B cell (primary cell): ENCODE measurements at regions not wholly inside any gene's neighbourhood (a gene's known extent, or its start where the extent isn't known, plus 50 kb on each side); places are given as distances from the start of the nearest gene placed in this dataset.

Experiments
- ATAC-seq: fragments of 200-7000 bp; cut with Tn5 transposase; one replicate; pipeline ENCODE4 v1.10.0; 2021; ENCODE audit warnings: low read depth, mild to moderate bottlenecking, moderate number of reproducible peaks, moderate library complexity
- CTCF ChIA-PET: fragments of 350-600 bp; sonication (Branson Sonifier 250); formaldehyde crosslinking; loops from one replicate; lab custom pipeline; 2021; ENCODE audit warnings: antibody characterized with exemption, inconsistent platforms; lab: Charles Lee
- POLR2A ChIA-PET: fragments of 350-600 bp; sonication (Branson Sonifier 250); formaldehyde crosslinking; loops from one replicate; lab custom pipeline; 2021; ENCODE audit warnings: antibody characterized with exemption; lab: Charles Lee
- DNase-seq: peaks from one replicate; pipeline ENCODE4 v3.0.0; 2013
- H2AFZ ChIP-seq: 2 replicates; pipeline ENCODE4 v1.6.1; 2012; ENCODE audit warnings: mild to moderate bottlenecking, low read depth, low read length; ENCODE audit not compliant: insufficient read depth, poor library complexity, severe bottlenecking
- H3K27ac ChIP-seq, 2 donors: 1 replicate in 1 of 2; 2 replicates in 1 of 2; pipeline ENCODE4 v1.5.1; 2012 to 2013; ENCODE audit warnings: low read length in 2 of 2, mild to moderate bottlenecking in 2 of 2, moderate library complexity in 1 of 2
- H3K27me3 ChIP-seq, 4 experiments: fragments of 200-600 bp in 1 of 4; sonication (generic) in 1 of 4; replicated peaks in 1 of 4; 1 replicate in 2 of 4; 2 replicates in 2 of 4; pipeline versions ENCODE4 v1.6.1 to v1.7.0; 2013 to 2016; ENCODE audit warnings: low read length in 3 of 4, mild to moderate bottlenecking in 2 of 4, mixed read lengths in 1 of 4, moderate library complexity in 1 of 4; ENCODE audit not compliant: insufficient read depth in 4 of 4, control insufficient read depth in 3 of 4; ENCODE audit errors: control extremely low read depth in 1 of 4
- H3K36me3 ChIP-seq, 2 experiments: replicated peaks in 1 of 2; 1 replicate in 1 of 2; 2 replicates in 1 of 2; pipeline versions ENCODE4 v1.6.1 to v1.7.1; 2013; ENCODE audit warnings: low read length in 1 of 2; ENCODE audit not compliant: insufficient read depth in 2 of 2, control insufficient read depth in 1 of 2; ENCODE audit errors: control extremely low read depth in 1 of 2, extremely low read depth in 1 of 2
- H3K4me1 ChIP-seq, 2 donors: fragments of 200-600 bp in 1 of 2; sonication (generic) in 1 of 2; 1 replicate in 1 of 2; 2 replicates in 1 of 2; pipeline versions ENCODE4 v1.5.1 to v1.6.1; 2013 to 2017; ENCODE audit warnings: low read length in 2 of 2; ENCODE audit not compliant: control insufficient read depth in 2 of 2, insufficient read depth in 2 of 2
- H3K4me2 ChIP-seq: replicated peaks from 2 replicates; pipeline ENCODE3; 2012; ENCODE audit warnings: mild to moderate bottlenecking, low read depth, low read length; ENCODE audit not compliant: poor library complexity, severe bottlenecking
- H3K4me3 ChIP-seq, 5 experiments: fragments of 200-600 bp in 1 of 5; sonication (generic) in 1 of 5; 1 replicate in 3 of 5; 2 replicates in 2 of 5; pipeline versions ENCODE4 v1.5.1 to v1.7.0; 2011 to 2016; ENCODE audit warnings: low read length in 4 of 5, mild to moderate bottlenecking in 4 of 5, low read depth in 2 of 5, control low read depth in 1 of 5, moderate library complexity in 1 of 5; ENCODE audit not compliant: insufficient read depth in 1 of 5; ENCODE audit errors: control extremely low read depth in 1 of 5, extremely low read depth in 1 of 5
- H3K79me2 ChIP-seq: fragments of 200-600 bp; sonication (generic); one replicate; pipeline ENCODE4 v1.6.0; 2016; ENCODE audit warnings: low read length; ENCODE audit not compliant: control insufficient read depth, insufficient read depth
- H3K9ac ChIP-seq: fragments of 200-600 bp; sonication (generic); 2 replicates; pipeline ENCODE4 v1.6.1; 2017; ENCODE audit warnings: mild to moderate bottlenecking, low read length, moderate library complexity
- H3K9me3 ChIP-seq, 3 donors: one replicate each; pipeline versions ENCODE4 v1.6.1 to v1.7.1; 2013; ENCODE audit warnings: low read length in 2 of 3; ENCODE audit not compliant: control insufficient read depth in 2 of 3, insufficient read depth in 1 of 3; ENCODE audit errors: control extremely low read depth in 1 of 3
- H4K20me1 ChIP-seq: 2 replicates; pipeline ENCODE4 v1.6.0; 2012; ENCODE audit warnings: mild to moderate bottlenecking, low read length; ENCODE audit not compliant: insufficient read depth, control insufficient read depth, poor library complexity, severe bottlenecking
- H3K27ac Mint-ChIP-seq: one replicate; pipeline ENCODE4 v1.8.0; 2021; ENCODE audit warnings: mixed read lengths
- H3K27me3 Mint-ChIP-seq: one replicate; pipeline ENCODE4 v1.8.0; 2021; ENCODE audit warnings: mixed read lengths
- H3K4me1 Mint-ChIP-seq: one replicate; pipeline ENCODE4 v1.8.0; 2021; ENCODE audit warnings: mixed read lengths
- H3K4me3 Mint-ChIP-seq: one replicate; pipeline ENCODE4 v1.8.0; 2021; ENCODE audit warnings: mixed read lengths
- H3K9me3 Mint-ChIP-seq: one replicate; pipeline ENCODE4 v1.8.0; 2022; ENCODE audit warnings: mixed read lengths; ENCODE audit not compliant: insufficient read depth
- CTCF ChIP-seq: fragments of 200-600 bp; IDR thresholded peaks from one replicate; pipeline ENCODE4 v1.8.0; 2022; ENCODE audit warnings: antibody characterized with exemption, mild to moderate bottlenecking
- EZH2 ChIP-seq: IDR thresholded peaks from 2 replicates; pipeline ENCODE4 v1.6.1; 2012; ENCODE audit warnings: borderline replicate concordance, low read depth, mild to moderate bottlenecking, moderate library complexity, low read length; ENCODE audit not compliant: insufficient read depth, poor library complexity, severe bottlenecking
- WGBS: methylation state at CpG from one replicate; pipeline ENCODE4 v1.1.5; 2013; ENCODE audit warnings: missing lambda C conversion rate; ENCODE audit not compliant: insufficient coverage; 5-methylcytosine and 5-hydroxymethylcytosine counted together
- intact Hi-C: fragments of 100-400 bp; cut with micrococcal nuclease; formaldehyde crosslinking; loops from one replicate; pipeline ENCODE4 v1.10.0; 2022

DNA sequence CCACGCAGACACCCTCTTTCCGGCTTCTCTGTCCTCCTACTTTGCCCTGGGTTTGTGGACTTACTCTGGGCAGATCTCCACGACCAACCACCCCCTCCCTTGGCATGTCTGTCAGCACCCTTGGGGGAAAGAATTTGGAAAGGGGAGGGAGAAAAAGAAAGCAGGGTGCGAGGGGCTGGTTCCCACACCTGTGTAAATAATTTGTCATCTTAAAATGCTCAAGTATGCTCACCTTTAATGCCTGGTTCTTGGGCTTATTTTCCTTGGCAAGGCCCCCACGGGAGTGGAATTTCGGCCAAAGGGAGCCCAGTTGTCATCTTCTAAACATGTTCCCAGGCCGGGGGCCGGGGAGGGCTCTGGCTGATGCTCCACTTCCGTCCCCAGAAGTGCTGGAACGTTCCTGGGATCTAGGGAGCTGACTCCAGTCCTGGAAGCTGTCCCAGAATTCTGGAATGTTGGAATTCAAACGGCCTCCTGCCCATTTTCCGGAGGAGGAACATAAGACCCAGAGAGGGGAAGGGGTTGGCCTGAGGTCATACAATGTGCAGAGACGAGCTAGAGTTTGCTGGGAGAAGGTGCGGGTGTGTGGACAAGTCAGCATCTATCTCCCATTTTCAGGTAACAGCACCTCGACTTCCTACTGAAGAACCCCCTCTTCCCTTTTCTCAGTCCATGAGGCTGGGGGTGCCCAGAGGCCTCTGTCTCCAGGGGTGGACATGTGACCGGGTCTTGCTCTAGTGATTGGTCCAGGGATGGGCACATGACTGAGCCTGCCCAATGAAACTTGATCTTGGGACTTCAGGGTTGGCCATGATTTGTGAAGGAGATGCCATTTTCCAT is 122.3 kb downstream of the CEBPB start:
- H3K36me3 ChIP-seq = no peaks in the 10 kb centered on the region
- DNase-seq (no peak), ATAC-seq (no peak)
- no peak overlapping the region for H3K4me2 ChIP-seq
- H4K20me1 ChIP-seq = no peaks in the 10 kb centered on the region
- H3K27me3 Mint-ChIP-seq = peaks cover 41% of the 10 kb centered on the region
- intact Hi-C loops = no loop called here
- peaks cover 3% of the 10 kb centered on the region for H3K9me3 Mint-ChIP-seq
- H3K4me1 ChIP-seq = no peaks in the 10 kb centered on the region
- no peaks in the 10 kb centered on the region for H3K79me2 ChIP-seq
- POLR2A ChIA-PET = no interaction called here
- no peak overlapping the region for H3K27ac Mint-ChIP-seq
- no peaks in the 10 kb centered on the region for H3K4me1 Mint-ChIP-seq
- 73% methylated on average over 9 of the region's 16 CpGs for WGBS
- no peak overlapping the region for H2AFZ ChIP-seq
- no peak overlapping the region for H3K9ac ChIP-seq
- no peak overlapping the region for H3K4me3 ChIP-seq
- no peak for TF ChIP-seq EZH2
- no peak for TF ChIP-seq CTCF
- H3K27me3 ChIP-seq = peaks cover 0 to 8% (median 0%) of the 10 kb centered on the region in 4 experiments
- no peak overlapping the region for H3K27ac ChIP-seq
- no peak overlapping the region for H3K4me3 Mint-ChIP-seq
- no peaks in the 10 kb centered on the region for H3K9me3 ChIP-seq
- CTCF ChIA-PET = no interaction called here

DNA sequence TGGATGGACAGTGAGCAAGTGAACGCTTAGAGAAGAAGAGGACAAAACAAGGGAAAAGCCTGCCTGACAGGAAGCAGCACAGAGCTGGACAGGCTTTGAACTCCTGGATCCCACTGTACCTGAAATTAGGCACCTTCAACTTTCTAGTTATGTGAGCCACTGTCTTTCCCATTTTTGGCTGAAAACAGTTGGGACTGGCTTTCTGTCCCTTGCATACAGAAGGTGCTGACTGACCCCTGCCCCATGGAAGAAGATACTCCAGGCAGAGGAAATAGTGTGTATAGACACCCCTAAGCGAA is 122.8 kb downstream of the CEBPB start:
- H3K4me3 ChIP-seq = no peak overlapping the region
- no peak overlapping the region for H2AFZ ChIP-seq
- H3K4me2 ChIP-seq = no peak overlapping the region
- H3K9me3 ChIP-seq = no peaks in the 10 kb centered on the region
- H3K36me3 ChIP-seq = no peaks in the 10 kb centered on the region
- no peaks in the 10 kb centered on the region for H3K4me1 Mint-ChIP-seq
- no peaks in the 10 kb centered on the region for H4K20me1 ChIP-seq
- H3K9me3 Mint-ChIP-seq = peaks cover 3% of the 10 kb centered on the region
- ChIA-PET POLR2A (no interaction called here), CTCF (no interaction called here)
- intact Hi-C loops = no loop called here
- H3K4me3 Mint-ChIP-seq = no peak overlapping the region
- H3K79me2 ChIP-seq = no peaks in the 10 kb centered on the region
- no peak overlapping the region for H3K27ac ChIP-seq
- TF ChIP-seq CTCF (no peak), EZH2 (no peak)
- peaks cover 0 to 8% (median 0%) of the 10 kb centered on the region in 4 experiments for H3K27me3 ChIP-seq
- peaks cover 45% of the 10 kb centered on the region for H3K27me3 Mint-ChIP-seq
- DNase-seq (no peak), ATAC-seq (no peak)
- no peak overlapping the region for H3K9ac ChIP-seq
- H3K4me1 ChIP-seq = no peaks in the 10 kb centered on the region
- 100% methylated on average over 2 of the region's 2 CpGs for WGBS
- no peak overlapping the region for H3K27ac Mint-ChIP-seq
